Motor neuron (in vitro differentiated cells): ENCODE measurements at regions not wholly inside any gene's neighbourhood (a gene's known extent, or its start where the extent isn't known, plus 50 kb on each side); places are given as distances from the start of the nearest gene placed in this dataset.
A peak's percentile ranks its signal among the peaks of the same experiment; 100 is the strongest.
"Not testable (repeated sequence)": the region's sequence is repeated elsewhere in the genome, so short reads cannot be mapped to it uniquely, and the experiment has no call there.

Experiments
- ATAC-seq, 8 experiments: fragments of 200-7000 bp; cut with Tn5 transposase; replicated peaks in 6 of 8; 2 replicates each; pipeline ENCODE4 v1.8.0; 2021; ENCODE audit warnings: mild to moderate bottlenecking in 8 of 8, moderate library complexity in 8 of 8
- H3K27ac ChIP-seq, 2 donors: fragments of 250-450 bp; sonication (Bioruptor Pico); 2 replicates each; pipeline ENCODE4 v1.9.0; 2021; ENCODE audit warnings: antibody characterized with exemption in 2 of 2, mild to moderate bottlenecking in 2 of 2, moderate library complexity in 1 of 2
- H3K4me1 ChIP-seq, 2 donors: fragments of 250-450 bp; sonication (Bioruptor Pico); replicated peaks in 1 of 2; 2 replicates each; pipeline ENCODE4 v1.6.1; 2021; ENCODE audit warnings: antibody characterized with exemption in 2 of 2, mild to moderate bottlenecking in 2 of 2, moderate library complexity in 1 of 2
- H3K4me3 ChIP-seq, 5 donors: fragments of 250-450 bp; sonication (Bioruptor Pico); 2 replicates each; pipeline ENCODE4 v1.9.0; 2021; ENCODE audit warnings: antibody characterized with exemption in 5 of 5, mild to moderate bottlenecking in 5 of 5, moderate library complexity in 4 of 5
- WGBS, 10 experiments: fragments of 450-650 bp; shearing (Covaris generic); methylation state at CpG; one replicate each; pipeline ENCODE4 v1.0.0; 2022; 5-methylcytosine and 5-hydroxymethylcytosine counted together
- in situ Hi-C, 9 experiments: fragments of 400-800 bp; cut with MboI; loops; one replicate each; pipeline ENCODE4 v1.15.0; 2021; ENCODE audit warnings: low sequenced_read_pairs in 9 of 9, low pct_unique_long_range_greater_than_20kb in 2 of 9; ENCODE audit not compliant: unreplicated experiment in 9 of 9

GRCh38 chr4:11693693-11694092, 265.0 kb upstream of the HS3ST1 start:
- H3K4me3 ChIP-seq, result no peak overlapping the region
- H3K4me1 ChIP-seq, result peaks cover 0 to 3% of the 10 kb centered on the region in 2 donors
- ATAC-seq, result no peak
- H3K27ac ChIP-seq, result no peak overlapping the region
- 0 to 75% (median 17%) methylated on average over 1 to 2 of the region's 2 CpGs; no CpG with 5 or more reads in 1 of the 10 experiments for WGBS, 10 experiments
- in situ Hi-C loops, result no loop called here

GRCh38 chr4:11691236-11691635, 262.5 kb upstream of the HS3ST1 start:
- no peak overlapping the region for H3K27ac ChIP-seq
- in situ Hi-C loops, result no loop called here
- no peaks in the 10 kb centered on the region for H3K4me1 ChIP-seq
- no peak for ATAC-seq
- WGBS, 10 experiments, result 0 to 97% (median 67%) methylated on average over 1 to 3 of the region's 3 CpGs; no CpG with 5 or more reads in 3 of the 10 experiments
- no peak overlapping the region for H3K4me3 ChIP-seq

- H3K4me3 ChIP-seq, result no peak overlapping the region
- no peak for ATAC-seq
- WGBS, 10 experiments, result 0 to 92% (median 50%) methylated on average over 1 of the region's 1 CpG; no CpG with 5 or more reads in 3 of the 10 experiments
- H3K27ac ChIP-seq, result no peak overlapping the region
- in situ Hi-C loops, result no loop called here
- no peaks in the 10 kb centered on the region for H3K4me1 ChIP-seq
Observed at GRCh38 chr4:11687727-11688126, 259.0 kb upstream of the HS3ST1 start.

GRCh38 chr4:11685481-11685880, 256.8 kb upstream of the HS3ST1 start:
- no peak overlapping the region for H3K27ac ChIP-seq
- in situ Hi-C loops, result no loop called here
- 6 to 87% (median 80%) methylated on average over 2 to 5 of the region's 5 CpGs; no CpG with 5 or more reads in 3 of the 10 experiments for WGBS, 10 experiments
- H3K4me3 ChIP-seq, result no peak overlapping the region
- ATAC-seq, result no peak
- peaks cover 0 to 6% of the 10 kb centered on the region in 2 donors for H3K4me1 ChIP-seq

GRCh38 chr4:11675051-11675800, 246.5 kb upstream of the HS3ST1 start:
- H3K4me1 ChIP-seq, result no peaks in the 10 kb centered on the region
- in situ Hi-C loops, result no loop called here
- H3K27ac ChIP-seq, result no peak overlapping the region
- ATAC-seq, result no peak
- 21 to 93% (median 80%) methylated on average over 1 to 3 of the region's 3 CpGs; no CpG with 5 or more reads in 4 of the 10 experiments for WGBS, 10 experiments
- H3K4me3 ChIP-seq, result no peak overlapping the region

- Histone ChIP-seq H3K4me3 (no peak overlapping the region), H3K27ac (no peak overlapping the region), H3K4me1 (no peaks in the 10 kb centered on the region)
- in situ Hi-C loops, result no loop called here
- no peak for ATAC-seq
Observed at GRCh38 chr4:11670304-11670703, 241.6 kb upstream of the HS3ST1 start.

- no peaks in the 10 kb centered on the region for H3K4me1 ChIP-seq
- no peak for ATAC-seq
- H3K27ac ChIP-seq, result no peak overlapping the region
- 13 to 100% (median 79%) methylated on average over 1 to 2 of the region's 2 CpGs; no CpG with 5 or more reads in 1 of the 10 experiments for WGBS, 10 experiments
- H3K4me3 ChIP-seq, result no peak overlapping the region
- in situ Hi-C loops, result no loop called here
Observed at GRCh38 chr4:11669156-11669555, 240.5 kb upstream of the HS3ST1 start.

- Histone ChIP-seq H3K4me3 (no peak overlapping the region), H3K4me1 (no peaks in the 10 kb centered on the region), H3K27ac (no peak overlapping the region)
- in situ Hi-C loops, result no loop called here
- peak in 3 of 8 experiments; percentile 32 to 79 (median 71) for ATAC-seq
- WGBS, 10 experiments, result 12 to 100% (median 75%) methylated on average over 1 to 4 of the region's 4 CpGs; no CpG with 5 or more reads in 1 of the 10 experiments
Observed at GRCh38 chr4:11663114-11663513, 234.4 kb upstream of the HS3ST1 start.

GRCh38 chr4:11650801-11651596, 222.3 kb upstream of the HS3ST1 start:
- peak in 1 of 8 experiments; percentile 79 for ATAC-seq
- WGBS, 10 experiments, result 5 to 94% (median 80%) methylated on average over 5 to 16 of the region's 19 CpGs
- Histone ChIP-seq H3K27ac (no peak overlapping the region), H3K4me1 (no peaks in the 10 kb centered on the region), H3K4me3 (no peak overlapping the region)
- in situ Hi-C loops, result no loop called here

- Histone ChIP-seq H3K27ac (no peak overlapping the region), H3K4me1 (no peaks in the 10 kb centered on the region), H3K4me3 (no peak overlapping the region)
- peak in 1 of 8 experiments; percentile 64 for ATAC-seq
- in situ Hi-C loops, result no loop called here
Observed at GRCh38 chr4:11647433-11647832, 218.7 kb upstream of the HS3ST1 start.

GRCh38 chr4:11643081-11643480, 214.4 kb upstream of the HS3ST1 start:
- H3K27ac ChIP-seq, H3K4me3 ChIP-seq, H3K4me1 ChIP-seq, ATAC-seq, in situ Hi-C loops: not testable (repeated sequence)
- WGBS, 10 experiments, result 0 to 100% (median 56%) methylated on average over 2 of the region's 2 CpGs; no CpG with 5 or more reads in 4 of the 10 experiments

GRCh38 chr4:11640584-11640983, 211.9 kb upstream of the HS3ST1 start:
- in situ Hi-C loops, result no loop called here

GRCh38 chr4:11636551-11636950, 207.9 kb upstream of the HS3ST1 start:
- H3K27ac ChIP-seq, result no peak overlapping the region
- 13 to 100% (median 79%) methylated on average over 1 to 3 of the region's 4 CpGs; no CpG with 5 or more reads in 2 of the 10 experiments for WGBS, 10 experiments
- in situ Hi-C loops, result no loop called here
- H3K4me3 ChIP-seq, result no peak overlapping the region
- ATAC-seq, result peak in 1 of 8 experiments; percentile 8
- H3K4me1 ChIP-seq, result no peaks in the 10 kb centered on the region

More at GRCh38 chr4:11640584-11640983, 211.9 kb upstream of the HS3ST1 start:
- 33 to 90% (median 80%) methylated on average over 1 to 2 of the region's 2 CpGs; no CpG with 5 or more reads in 3 of the 10 experiments for WGBS, 10 experiments
- no peak for ATAC-seq
- no peaks in the 10 kb centered on the region for H3K4me1 ChIP-seq
- H3K27ac ChIP-seq, result no peak overlapping the region
- H3K4me3 ChIP-seq, result no peak overlapping the region
